D721Med (cell line): ENCODE measurements at regions not wholly inside any gene's neighbourhood (a gene's known extent, or its start where the extent isn't known, plus 50 kb on each side); places are given as distances from the start of the nearest gene placed in this dataset.

ENCODE experiments used
- DNase-seq: peaks from one replicate; pipeline ENCODE4 v3.0.0; 2011; ENCODE audit warnings: low spot score; ENCODE audit not compliant: insufficient read length
- FAIRE-seq: peaks from 2 replicates; lab custom pipeline; 2011; peaks lifted over from hg19 to GRCh38; lab: Jason Lieb, UNC
- TF ChIP-seq, protein P1 (sequence below): IDR thresholded peaks from 2 replicates; pipeline ENCODE4 v1.5.1; 2012; ENCODE audit warnings: mild to moderate bottlenecking, control low read depth; ENCODE audit not compliant: insufficient read depth; ENCODE audit errors: missing control alignments

GRCh38 chr7:132687981-132688383 lies 111.7 kb upstream of the PLXNA4 start:
- no peak for FAIRE-seq

DNA sequence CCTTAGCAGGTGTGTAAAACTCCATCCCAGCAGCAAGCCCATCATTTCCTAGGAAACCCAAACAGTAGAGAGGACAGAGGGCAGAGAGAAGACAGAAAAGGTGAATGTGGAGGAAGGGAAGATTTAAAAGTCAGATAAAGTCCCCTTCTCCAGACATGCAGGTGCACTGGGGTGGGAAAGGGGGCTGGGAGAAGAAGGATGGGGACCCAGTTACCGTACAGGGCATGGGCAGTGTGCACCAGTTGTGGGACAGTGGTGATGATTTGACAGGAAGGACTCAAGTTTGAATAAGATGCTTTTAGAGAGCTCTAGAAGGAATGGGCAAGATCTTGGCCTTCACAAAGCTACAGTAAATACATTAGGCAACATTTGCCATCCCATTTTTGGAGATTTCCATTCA lies 110.7 kb upstream of the PLXNA4 start:
- DNase-seq: no peak
- TF ChIP-seq, protein P1, sequence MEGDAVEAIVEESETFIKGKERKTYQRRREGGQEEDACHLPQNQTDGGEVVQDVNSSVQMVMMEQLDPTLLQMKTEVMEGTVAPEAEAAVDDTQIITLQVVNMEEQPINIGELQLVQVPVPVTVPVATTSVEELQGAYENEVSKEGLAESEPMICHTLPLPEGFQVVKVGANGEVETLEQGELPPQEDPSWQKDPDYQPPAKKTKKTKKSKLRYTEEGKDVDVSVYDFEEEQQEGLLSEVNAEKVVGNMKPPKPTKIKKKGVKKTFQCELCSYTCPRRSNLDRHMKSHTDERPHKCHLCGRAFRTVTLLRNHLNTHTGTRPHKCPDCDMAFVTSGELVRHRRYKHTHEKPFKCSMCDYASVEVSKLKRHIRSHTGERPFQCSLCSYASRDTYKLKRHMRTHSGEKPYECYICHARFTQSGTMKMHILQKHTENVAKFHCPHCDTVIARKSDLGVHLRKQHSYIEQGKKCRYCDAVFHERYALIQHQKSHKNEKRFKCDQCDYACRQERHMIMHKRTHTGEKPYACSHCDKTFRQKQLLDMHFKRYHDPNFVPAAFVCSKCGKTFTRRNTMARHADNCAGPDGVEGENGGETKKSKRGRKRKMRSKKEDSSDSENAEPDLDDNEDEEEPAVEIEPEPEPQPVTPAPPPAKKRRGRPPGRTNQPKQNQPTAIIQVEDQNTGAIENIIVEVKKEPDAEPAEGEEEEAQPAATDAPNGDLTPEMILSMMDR: no peak
- FAIRE-seq: no peak

More at GRCh38 chr7:132687981-132688383, 111.7 kb upstream of the PLXNA4 start:
- DNase-seq: peak; percentile 31
- TF ChIP-seq, protein P1: no peak

DNA sequence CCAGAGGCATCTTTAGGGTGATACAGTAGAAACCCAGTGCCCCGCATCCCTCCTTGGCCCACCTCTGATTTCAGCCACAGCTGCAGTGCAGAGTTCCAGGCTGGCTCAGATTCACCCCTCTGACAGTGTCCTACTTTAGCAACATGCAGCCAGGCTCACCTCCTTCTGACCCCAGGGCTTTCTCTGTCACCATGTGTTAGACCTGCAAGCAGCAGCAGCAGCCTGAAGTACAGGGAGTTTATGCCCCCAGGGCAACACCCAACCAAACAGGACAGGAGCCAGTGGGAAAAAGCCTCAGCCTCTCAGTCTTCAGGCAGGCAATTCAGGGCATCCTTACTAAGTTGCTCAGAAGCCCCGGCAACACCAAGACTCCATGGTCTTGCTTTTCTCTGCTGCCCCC lies 109.0 kb upstream of the PLXNA4 start:
- FAIRE-seq: no peak

GRCh38 chr7:132683896-132684690 lies 107.8 kb upstream of the PLXNA4 start:
- TF ChIP-seq, protein P1: no peak
- FAIRE-seq (no peak), DNase-seq (no peak)

More for the DNA sequence above, 109.0 kb upstream of the PLXNA4 start:
- no peak for DNase-seq
- TF ChIP-seq, protein P1: no peak

DNA sequence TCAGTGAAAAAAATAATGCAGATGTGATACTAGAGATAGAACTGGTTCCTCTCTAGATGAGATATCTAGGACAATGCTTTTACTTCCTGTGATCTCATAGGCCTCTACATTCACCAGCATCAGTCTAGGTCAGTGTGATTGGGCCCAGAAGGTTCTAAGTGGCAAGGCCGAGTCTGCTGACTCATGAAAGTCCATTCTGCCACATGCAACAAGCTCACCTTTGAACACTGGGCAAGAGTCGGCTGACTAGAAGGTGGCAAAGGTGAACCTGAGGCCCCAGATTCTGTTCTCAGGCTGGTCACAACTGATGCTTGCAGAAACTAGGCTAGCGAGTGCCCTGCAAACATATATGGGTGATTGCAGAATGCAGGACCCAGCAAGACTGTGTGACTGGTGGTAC lies 105.7 kb upstream of the PLXNA4 start:
- DNase-seq (no peak), FAIRE-seq (no peak)
- TF ChIP-seq, protein P1: no peak

GRCh38 chr7:132680590-132680989 lies 104.3 kb upstream of the PLXNA4 start:
- DNase-seq (no peak), FAIRE-seq (no peak)
- TF ChIP-seq, protein P1: no peak

- DNase-seq: no peak
- TF ChIP-seq, protein P1: no peak
- FAIRE-seq: no peak
Measured at GRCh38 chr7:132678656-132679055, 102.4 kb upstream of the PLXNA4 start.
